Stomach (tissue), 8 donors: ENCODE measurements at regions not wholly inside any gene's neighbourhood (a gene's known extent, or its start where the extent isn't known, plus 50 kb on each side); places are given as distances from the start of the nearest gene placed in this dataset.

Source experiments
- DNase-seq, 2 donors: peaks; one replicate each; pipeline versions ENCODE4 v3.0.0 to v3.0.0-alpha.2; 2013 to 2019
- H3K27ac ChIP-seq, 5 donors: fragments of 200-600 bp in 4 of 5; sonication (generic) in 4 of 5; one replicate each; pipeline ENCODE4 v1.5.1; 2013 to 2019; ENCODE audit warnings: mild to moderate bottlenecking in 1 of 5, moderate library complexity in 1 of 5
- H3K27me3 ChIP-seq, 3 donors: fragments of 200-600 bp; sonication (generic); one replicate each; pipeline ENCODE4 v1.5.1; 2017 to 2019; ENCODE audit warnings: mixed run types in 1 of 3
- H3K36me3 ChIP-seq, 4 donors: fragments of 200-600 bp; sonication (generic); 1 replicate in 3 of 4; 2 replicates in 1 of 4; pipeline ENCODE4 v1.5.1; 2016 to 2019
- H3K4me1 ChIP-seq, 4 donors: fragments of 200-600 bp; sonication (generic); one replicate each; pipeline ENCODE4 v1.5.1; 2016 to 2019
- H3K4me3 ChIP-seq, 4 donors: fragments of 200-600 bp; sonication (generic) in 3 of 4; one replicate each; pipeline ENCODE4 v1.5.1; 2016 to 2019; ENCODE audit warnings: mild to moderate bottlenecking in 1 of 4
- H3K9me3 ChIP-seq, 4 donors: fragments of 200-600 bp; sonication (generic); one replicate each; pipeline ENCODE4 v1.5.1; 2016 to 2019
- CTCF ChIP-seq, 7 experiments: fragments of 450-650 bp in 4 of 7; fragments of 200-600 bp in 3 of 7; sonication (generic) in 3 of 7; IDR thresholded peaks; one replicate each; pipeline ENCODE4 v1.5.1; 2016 to 2019; ENCODE audit warnings: antibody characterized with exemption in 7 of 7, control low read depth in 2 of 7, mild to moderate bottlenecking in 1 of 7
- EP300 ChIP-seq: sonication (generic); formaldehyde crosslinking; IDR thresholded peaks from one replicate; pipeline ENCODE4 v1.6.1; 2017; ENCODE audit warnings: antibody characterized with exemption
- POLR2A ChIP-seq, 4 donors: fragments of 450-650 bp; IDR thresholded peaks; one replicate each; pipeline ENCODE4 v1.6.1; 2016; ENCODE audit warnings: antibody characterized with exemption in 4 of 4, control low read depth in 2 of 4, mild to moderate bottlenecking in 1 of 4, moderate library complexity in 1 of 4
- POLR2AphosphoS5 ChIP-seq, 3 donors: sonication (generic); formaldehyde crosslinking; IDR thresholded peaks; one replicate each; pipeline ENCODE4 v1.6.1; 2016; ENCODE audit warnings: antibody characterized with exemption in 3 of 3
- WGBS, 5 donors: extraction: QIAGEN DNeasy Blood & Tissue Kit in 3 of 5; methylation state at CpG; one replicate each; pipeline versions ENCODE4 v1.1.5 to v1.1.7; 2013 to 2018; 5-methylcytosine and 5-hydroxymethylcytosine counted together
- intact Hi-C: fragments of 100-400 bp; cut with DNase I; formaldehyde crosslinking; loops from one replicate; pipeline ENCODE4 v1.15.1; 2023; ENCODE audit warnings: low total_unique reads
- donor health status: healthy with polysubstance abuse.
- donor health status: Bipolar disorder and iron deficiency.
- donor health status: healthy.

- Histone ChIP-seq H3K27ac (no peak overlapping the region), H3K9me3 (no peaks in the 10 kb centered on the region), H3K36me3 (no peaks in the 10 kb centered on the region), H3K4me1 (no peaks in the 10 kb centered on the region), H3K27me3 (no peaks in the 10 kb centered on the region), H3K4me3 (no peak overlapping the region)
- TF ChIP-seq POLR2AphosphoS5 (IDR thresholded peaks at IDR 0.05) (no peak), EP300 (no peak)
- intact Hi-C loops = no loop called here
- DNase-seq = no peak
- WGBS, 5 donors = 90 to 100% (median 97%) methylated on average over 1 of the region's 1 CpG
Measured at GRCh38 chr4:156335721-156336120, 382.1 kb upstream of the CTSO start.

GRCh38 chr4:156330436-156331031, 376.9 kb upstream of the CTSO start:
- no peak for DNase-seq
- no peaks in the 10 kb centered on the region for H3K9me3 ChIP-seq
- intact Hi-C loops = no loop called here
- WGBS, 5 donors = 56 to 69% (median 65%) methylated on average over 7 of the region's 7 CpGs
- TF ChIP-seq EP300 (no peak), POLR2A (IDR thresholded peaks at IDR 0.05) (no peak), CTCF (IDR thresholded peaks at IDR 0.05) (no peak), POLR2AphosphoS5 (IDR thresholded peaks at IDR 0.05) (no peak)
- no peaks in the 10 kb centered on the region for H3K36me3 ChIP-seq
- no peak overlapping the region for H3K4me3 ChIP-seq
- no peaks in the 10 kb centered on the region for H3K4me1 ChIP-seq
- H3K27me3 ChIP-seq = no peaks in the 10 kb centered on the region
- H3K27ac ChIP-seq = no peak overlapping the region

GRCh38 chr4:156329779-156330178, 376.1 kb upstream of the CTSO start:
- intact Hi-C loops = no loop called here
- TF ChIP-seq POLR2A (IDR thresholded peaks at IDR 0.05) (no peak), POLR2AphosphoS5 (IDR thresholded peaks at IDR 0.05) (no peak), CTCF (IDR thresholded peaks at IDR 0.05) (no peak), EP300 (no peak)

GRCh38 chr4:156328882-156329281, 375.2 kb upstream of the CTSO start:
- Histone ChIP-seq H3K4me3 (no peak overlapping the region), H3K36me3 (no peaks in the 10 kb centered on the region), H3K27me3 (no peaks in the 10 kb centered on the region), H3K4me1 (no peaks in the 10 kb centered on the region), H3K27ac (no peak overlapping the region), H3K9me3 (no peaks in the 10 kb centered on the region)
- intact Hi-C loops = no loop called here
- no peak for DNase-seq
- WGBS, 5 donors = 72 to 79% (median 77%) methylated on average over 3 of the region's 3 CpGs
- TF ChIP-seq CTCF (IDR thresholded peaks at IDR 0.05) = no peak
- no peak for TF ChIP-seq EP300

More at GRCh38 chr4:156329779-156330178, 376.1 kb upstream of the CTSO start:
- Histone ChIP-seq H3K4me1 (no peaks in the 10 kb centered on the region), H3K4me3 (no peak overlapping the region), H3K27me3 (no peaks in the 10 kb centered on the region), H3K27ac (no peak overlapping the region), H3K9me3 (no peaks in the 10 kb centered on the region), H3K36me3 (no peaks in the 10 kb centered on the region)
- WGBS, 5 donors = 22 to 34% (median 27%) methylated on average over 1 of the region's 1 CpG
- no peak for DNase-seq

- no peak for DNase-seq
- no peaks in the 10 kb centered on the region for H3K9me3 ChIP-seq
- no peaks in the 10 kb centered on the region for H3K4me1 ChIP-seq
- no peak overlapping the region for H3K27ac ChIP-seq
- TF ChIP-seq EP300 = no peak
- TF ChIP-seq CTCF (IDR thresholded peaks at IDR 0.05) = no peak
- TF ChIP-seq POLR2AphosphoS5 (IDR thresholded peaks at IDR 0.05) = no peak
- no peak for TF ChIP-seq POLR2A (IDR thresholded peaks at IDR 0.05)
- no peak overlapping the region for H3K4me3 ChIP-seq
- intact Hi-C loops = no loop called here
- H3K36me3 ChIP-seq = no peaks in the 10 kb centered on the region
- H3K27me3 ChIP-seq = no peaks in the 10 kb centered on the region
- 66 to 77% (median 69%) methylated on average over 4 of the region's 4 CpGs for WGBS, 5 donors
Measured at GRCh38 chr4:156326246-156326645, 372.6 kb upstream of the CTSO start.
